ENCODE measurements at regions not wholly inside any gene's neighbourhood (a gene's known extent, or its start where the extent isn't known, plus 50 kb on each side); places are given as distances from the start of the nearest gene placed in this dataset.

DNA sequence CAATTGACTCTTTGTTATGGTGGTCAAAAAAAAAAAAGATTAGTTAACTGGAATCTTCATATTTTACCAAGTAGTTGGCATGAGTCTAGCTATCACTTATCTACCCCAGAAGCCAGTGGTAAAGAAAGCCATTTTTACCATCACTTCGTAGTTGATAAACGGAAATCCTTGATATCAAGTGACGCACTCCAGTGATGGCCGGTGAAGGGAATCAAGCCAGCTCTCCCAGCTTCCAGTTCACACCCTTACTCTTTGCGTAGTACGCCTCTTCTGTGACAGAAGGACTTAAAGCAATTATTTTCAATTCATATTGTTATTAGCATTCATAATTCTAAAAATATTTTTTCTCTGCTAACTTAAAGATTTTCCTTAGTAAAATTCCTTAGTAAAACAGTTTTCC lies 447.9 kb downstream of the GPATCH2 start:
- TF ChIP-seq, protein P1, sequence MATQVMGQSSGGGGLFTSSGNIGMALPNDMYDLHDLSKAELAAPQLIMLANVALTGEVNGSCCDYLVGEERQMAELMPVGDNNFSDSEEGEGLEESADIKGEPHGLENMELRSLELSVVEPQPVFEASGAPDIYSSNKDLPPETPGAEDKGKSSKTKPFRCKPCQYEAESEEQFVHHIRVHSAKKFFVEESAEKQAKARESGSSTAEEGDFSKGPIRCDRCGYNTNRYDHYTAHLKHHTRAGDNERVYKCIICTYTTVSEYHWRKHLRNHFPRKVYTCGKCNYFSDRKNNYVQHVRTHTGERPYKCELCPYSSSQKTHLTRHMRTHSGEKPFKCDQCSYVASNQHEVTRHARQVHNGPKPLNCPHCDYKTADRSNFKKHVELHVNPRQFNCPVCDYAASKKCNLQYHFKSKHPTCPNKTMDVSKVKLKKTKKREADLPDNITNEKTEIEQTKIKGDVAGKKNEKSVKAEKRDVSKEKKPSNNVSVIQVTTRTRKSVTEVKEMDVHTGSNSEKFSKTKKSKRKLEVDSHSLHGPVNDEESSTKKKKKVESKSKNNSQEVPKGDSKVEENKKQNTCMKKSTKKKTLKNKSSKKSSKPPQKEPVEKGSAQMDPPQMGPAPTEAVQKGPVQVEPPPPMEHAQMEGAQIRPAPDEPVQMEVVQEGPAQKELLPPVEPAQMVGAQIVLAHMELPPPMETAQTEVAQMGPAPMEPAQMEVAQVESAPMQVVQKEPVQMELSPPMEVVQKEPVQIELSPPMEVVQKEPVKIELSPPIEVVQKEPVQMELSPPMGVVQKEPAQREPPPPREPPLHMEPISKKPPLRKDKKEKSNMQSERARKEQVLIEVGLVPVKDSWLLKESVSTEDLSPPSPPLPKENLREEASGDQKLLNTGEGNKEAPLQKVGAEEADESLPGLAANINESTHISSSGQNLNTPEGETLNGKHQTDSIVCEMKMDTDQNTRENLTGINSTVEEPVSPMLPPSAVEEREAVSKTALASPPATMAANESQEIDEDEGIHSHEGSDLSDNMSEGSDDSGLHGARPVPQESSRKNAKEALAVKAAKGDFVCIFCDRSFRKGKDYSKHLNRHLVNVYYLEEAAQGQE (IDR thresholded peaks at IDR 0.05; ENCODE audit: low read depth) = no peak
- TF ChIP-seq, protein P2, sequence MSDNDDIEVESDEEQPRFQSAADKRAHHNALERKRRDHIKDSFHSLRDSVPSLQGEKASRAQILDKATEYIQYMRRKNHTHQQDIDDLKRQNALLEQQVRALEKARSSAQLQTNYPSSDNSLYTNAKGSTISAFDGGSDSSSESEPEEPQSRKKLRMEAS (IDR thresholded peaks at IDR 0.05) = no peak
- no peak for TF ChIP-seq TAF1 (IDR thresholded peaks at IDR 0.05; ENCODE audit: low read depth)
